HG02763 (cell line): ENCODE measurements at regions not wholly inside any gene's neighbourhood (a gene's known extent, or its start where the extent isn't known, plus 50 kb on each side); places are given as distances from the start of the nearest gene placed in this dataset.

Experiments
- ATAC-seq: cut with Tn5 transposase; IDR thresholded peaks from one replicate; pipeline ENCODE4 v1.9.1; 2021; ENCODE audit warnings: mild to moderate bottlenecking, moderate library complexity; ENCODE audit not compliant: unreplicated experiment

- no peak for ATAC-seq
These were observed 52.5 kb upstream of the PLEKHG7 start for GRCh38 chr12:92650228-92650822.

GRCh38 chr12:92649511-92650227 is 53.1 kb upstream of the PLEKHG7 start:
- peak; percentile 76 for ATAC-seq

GRCh38 chr12:92648242-92649031 is 54.4 kb upstream of the PLEKHG7 start:
- no peak for ATAC-seq

GRCh38 chr12:92641291-92641690 is 61.5 kb upstream of the PLEKHG7 start:
- no peak for ATAC-seq

GRCh38 chr12:92640691-92641090 is 62.1 kb upstream of the PLEKHG7 start:
- ATAC-seq, result no peak

GRCh38 chr12:92639017-92639416 is 63.8 kb upstream of the PLEKHG7 start:
- no peak for ATAC-seq

- no peak for ATAC-seq
These were observed 68.1 kb upstream of the PLEKHG7 start for GRCh38 chr12:92634730-92635129.

GRCh38 chr12:92634202-92634601 is 68.6 kb upstream of the PLEKHG7 start:
- ATAC-seq, result no peak

- no peak for ATAC-seq
These were observed 71.8 kb upstream of the PLEKHG7 start for GRCh38 chr12:92630968-92631367.

GRCh38 chr12:92629349-92630065 is 73.3 kb upstream of the PLEKHG7 start:
- no peak for ATAC-seq

- ATAC-seq, result no peak
These were observed 74.3 kb upstream of the PLEKHG7 start for GRCh38 chr12:92628476-92628875.

- ATAC-seq, result no peak
These were observed 75.3 kb upstream of the PLEKHG7 start for GRCh38 chr12:92627511-92627910.

GRCh38 chr12:92625639-92626310 is 77.0 kb upstream of the PLEKHG7 start:
- no peak for ATAC-seq

GRCh38 chr12:92624236-92624635 is 78.6 kb upstream of the PLEKHG7 start:
- no peak for ATAC-seq

- ATAC-seq, result no peak
These were observed 79.4 kb upstream of the PLEKHG7 start for GRCh38 chr12:92623386-92623785.

GRCh38 chr12:92621833-92622232 is 81.0 kb upstream of the PLEKHG7 start:
- no peak for ATAC-seq

GRCh38 chr12:92621312-92621711 is 81.5 kb upstream of the PLEKHG7 start:
- ATAC-seq, result no peak

GRCh38 chr12:92619730-92620684 is 82.8 kb upstream of the PLEKHG7 start:
- ATAC-seq, result no peak

GRCh38 chr12:92619026-92619425 is 83.8 kb upstream of the PLEKHG7 start:
- no peak for ATAC-seq

GRCh38 chr12:92615703-92616102 is 87.1 kb upstream of the PLEKHG7 start:
- ATAC-seq, result no peak
